C1 segment of cervical spinal cord (tissue), 14 donors: ENCODE measurements at regions not wholly inside any gene's neighbourhood (a gene's known extent, or its start where the extent isn't known, plus 50 kb on each side); places are given as distances from the start of the nearest gene placed in this dataset.

Experiments used
- DNase-seq, 14 donors: peaks; one replicate each; lab custom pipeline; 2025; lab: John Stamatoyannopoulos, UW

- DNase-seq = no peak
Observed at GRCh38 chr11:70843906-70844305, 408.5 kb downstream of the SHANK2 start.

- no peak for DNase-seq
Observed at GRCh38 chr11:70844387-70844786, 408.0 kb downstream of the SHANK2 start.

DNA sequence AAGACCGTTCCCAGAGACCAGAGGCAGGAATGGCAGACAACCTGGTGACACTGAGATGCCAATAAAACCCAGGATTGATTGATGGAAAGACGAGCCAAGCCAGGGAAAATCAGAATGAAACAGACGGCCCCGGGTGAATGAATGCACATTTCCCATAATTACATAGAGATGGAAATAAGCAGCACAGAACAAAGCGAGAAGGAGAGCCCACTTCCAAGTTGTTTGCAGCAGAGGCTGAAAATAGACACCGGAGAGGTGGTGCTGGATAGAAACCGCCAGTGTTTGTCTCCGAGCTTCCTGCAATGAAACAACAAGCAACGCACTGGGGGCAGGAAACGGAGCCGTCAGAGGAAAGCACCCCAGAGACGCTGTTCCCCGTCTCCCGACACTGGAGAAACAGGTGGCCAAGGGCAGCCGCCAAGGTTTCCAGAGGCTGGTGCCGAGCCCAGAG, 406.8 kb downstream of the SHANK2 start:
- no peak for DNase-seq

DNA sequence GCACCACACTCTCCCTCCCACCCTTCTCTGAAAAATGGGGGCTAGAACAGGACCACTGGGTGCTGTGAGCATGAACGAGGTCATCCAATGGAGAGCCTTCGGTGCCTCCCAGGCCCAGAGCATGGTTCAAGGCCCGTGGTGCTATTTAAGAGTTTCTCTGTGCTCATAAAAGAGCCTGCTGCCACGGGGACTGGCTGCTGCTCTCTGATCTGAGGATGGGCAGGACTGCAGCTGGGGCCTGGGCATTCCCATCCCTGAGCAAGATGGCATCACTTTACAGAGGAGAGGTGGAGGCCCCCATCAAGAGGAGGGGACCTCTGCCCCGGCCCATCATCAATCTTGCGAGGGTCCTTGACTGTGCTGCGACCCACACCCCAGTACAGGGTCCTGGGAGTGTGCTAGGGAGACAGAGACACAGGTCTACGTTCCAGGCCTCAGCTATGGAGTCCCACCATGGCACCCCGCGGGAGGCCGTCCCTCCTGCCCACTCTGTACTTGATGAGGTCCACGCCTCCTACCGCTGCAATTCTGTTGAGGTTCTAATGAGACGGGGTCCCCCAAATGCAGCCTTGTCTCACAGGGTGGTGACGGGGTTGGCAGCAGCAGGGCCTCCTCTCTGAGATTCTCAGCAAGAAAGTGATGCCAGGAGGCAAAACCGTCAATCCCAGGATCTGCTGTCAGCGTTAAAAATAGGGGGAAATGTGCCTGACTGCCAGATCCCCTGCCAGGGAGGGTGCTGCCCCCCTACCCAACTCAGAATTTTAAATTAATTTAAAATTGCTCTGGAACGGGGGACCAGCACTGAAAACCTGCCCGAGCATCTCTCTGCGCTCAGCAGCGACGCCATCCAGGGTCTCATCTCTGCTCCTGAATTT, 405.4 kb downstream of the SHANK2 start:
- no peak for DNase-seq

DNA sequence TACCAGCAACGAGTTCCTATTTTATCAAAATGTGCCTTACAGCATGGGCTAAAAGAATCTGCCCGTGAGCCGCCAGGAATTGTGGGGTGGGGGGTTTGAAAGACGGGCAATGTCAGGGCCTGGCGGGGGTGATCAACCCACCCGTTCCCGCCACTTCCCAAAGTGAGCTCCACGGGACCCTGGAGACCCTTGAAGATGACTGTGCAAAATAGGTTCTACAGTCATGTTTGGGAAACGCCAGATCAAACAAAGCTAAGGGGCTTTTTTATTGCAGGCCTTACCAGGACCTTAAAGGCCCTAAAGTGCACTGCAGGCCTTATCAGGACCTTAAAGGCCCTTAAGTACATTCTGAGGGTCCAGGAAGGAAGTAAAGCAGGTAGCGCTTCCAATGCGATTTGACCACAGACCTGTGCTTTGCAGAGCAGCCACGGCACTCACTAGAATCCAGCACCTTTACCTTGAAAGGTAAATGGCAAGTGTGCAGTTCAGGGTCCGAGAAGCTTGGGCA, 404.1 kb downstream of the SHANK2 start:
- DNase-seq = no peak

GRCh38 chr11:70849031-70849430, 403.3 kb downstream of the SHANK2 start:
- DNase-seq = no peak

DNA sequence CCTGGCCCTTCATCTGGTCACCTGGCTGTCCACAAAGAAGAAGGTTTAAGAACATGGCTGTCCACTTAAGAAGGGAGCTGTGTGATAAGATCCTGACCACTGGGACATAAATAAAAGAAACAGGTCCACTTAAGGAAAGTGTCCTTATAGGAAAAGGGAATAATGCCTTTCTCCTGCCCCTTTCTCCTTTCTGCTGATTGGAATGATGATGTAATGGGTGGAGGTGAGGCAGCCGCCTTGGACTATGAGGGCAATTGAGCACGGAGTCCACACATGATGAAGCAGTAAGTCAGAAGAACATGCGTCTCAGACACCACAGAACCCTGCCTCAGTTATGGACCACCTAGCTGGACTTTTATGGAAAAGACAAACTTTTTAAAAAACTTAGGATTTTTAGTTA, 401.1 kb downstream of the SHANK2 start:
- no peak for DNase-seq

GRCh38 chr11:70851907-70852306, 400.5 kb downstream of the SHANK2 start:
- DNase-seq = no peak

DNA sequence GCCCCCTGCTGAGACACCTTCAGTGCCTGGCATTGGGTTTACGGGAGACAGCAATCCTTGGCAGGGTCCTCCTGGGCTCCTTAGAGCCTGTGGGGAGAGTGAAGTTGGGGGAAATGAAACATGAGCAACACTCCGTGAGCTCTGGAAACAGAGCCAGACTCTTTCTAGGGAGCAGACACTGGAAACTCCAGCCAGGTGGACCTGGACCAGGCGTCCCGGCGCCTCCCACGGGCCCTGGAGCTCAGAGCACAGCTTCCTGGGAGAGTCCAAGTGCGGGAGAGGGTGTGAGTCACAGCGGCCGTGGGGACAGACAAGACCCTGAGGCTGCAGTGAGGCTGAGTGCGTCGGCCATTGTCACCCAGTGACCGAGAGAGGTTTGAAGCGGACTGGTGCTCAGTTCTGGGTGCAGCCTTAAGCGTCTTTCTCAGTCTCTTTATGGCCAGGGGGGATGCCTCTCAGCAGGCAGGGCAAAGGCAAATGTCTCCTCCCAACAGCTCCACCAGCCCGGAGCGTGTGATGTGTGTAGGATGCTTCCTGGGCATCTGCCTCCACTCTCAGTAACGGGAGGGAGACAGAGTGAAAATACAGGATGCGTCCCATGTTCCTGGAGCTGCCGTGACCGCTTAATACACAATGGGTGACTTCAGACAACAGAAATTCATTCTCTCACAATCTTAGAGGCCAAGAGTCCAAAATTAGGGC, 399.2 kb downstream of the SHANK2 start:
- DNase-seq = no peak

DNA sequence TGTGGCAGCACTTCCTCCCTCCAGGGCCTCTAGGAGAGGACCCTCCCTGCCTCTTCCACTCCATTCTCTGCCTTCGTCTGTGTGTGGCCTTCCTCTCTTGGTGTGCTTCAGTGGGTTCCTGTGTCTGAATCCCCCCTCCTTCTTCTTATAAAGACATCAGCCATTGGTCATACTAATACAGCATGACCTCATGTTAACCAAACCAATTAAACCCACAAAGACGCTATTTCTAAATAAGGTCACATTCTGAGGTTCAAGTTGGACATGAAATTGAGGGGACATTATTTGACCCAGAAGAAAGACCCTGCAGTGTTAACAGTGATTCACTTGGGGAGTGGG, 398.6 kb downstream of the SHANK2 start:
- DNase-seq = no peak

DNA sequence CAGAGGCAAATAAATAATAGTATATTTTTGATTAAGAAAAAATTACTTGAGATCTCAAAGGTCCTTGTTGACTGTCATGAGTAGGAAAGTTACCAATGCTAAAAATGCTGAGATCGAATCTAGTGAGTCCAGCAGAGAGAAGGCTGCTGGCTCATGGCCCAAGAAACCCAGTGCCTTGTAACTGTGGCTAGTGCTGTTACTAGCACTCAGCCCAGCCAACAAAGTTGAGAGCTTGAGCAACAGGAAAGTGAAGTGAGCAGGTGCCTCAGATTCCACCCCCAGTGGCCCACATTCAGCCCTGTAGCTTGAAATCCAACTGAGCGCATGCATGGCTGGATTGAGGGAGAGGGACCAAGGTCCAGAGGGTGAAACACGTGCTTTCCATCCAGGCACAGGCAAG, 398.2 kb downstream of the SHANK2 start:
- DNase-seq = no peak

- peak in 1 of 14 donors; percentile 5 for DNase-seq
Observed at GRCh38 chr11:70854901-70855556, 397.3 kb downstream of the SHANK2 start.

DNA sequence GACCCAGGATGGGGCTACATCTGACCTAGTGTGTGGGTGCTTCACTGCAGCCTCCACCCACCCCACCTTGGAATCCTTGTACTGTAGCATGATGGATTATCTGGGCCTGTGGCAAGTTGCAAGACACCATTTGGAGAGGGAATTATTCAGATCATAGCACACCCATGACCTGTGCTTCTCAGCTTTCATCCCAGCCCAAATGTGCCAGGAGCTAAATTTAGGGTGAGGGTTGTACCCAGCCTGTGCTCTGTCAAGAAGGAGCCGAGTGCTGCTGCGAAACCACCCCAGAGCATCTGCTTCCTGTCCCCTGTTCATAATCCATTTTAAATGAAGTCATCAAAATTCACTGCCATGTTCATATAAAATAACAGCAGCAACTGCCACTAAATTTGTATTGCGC, 394.5 kb downstream of the SHANK2 start:
- no peak for DNase-seq

GRCh38 chr11:70859180-70859579, 393.2 kb downstream of the SHANK2 start:
- no peak for DNase-seq

DNA sequence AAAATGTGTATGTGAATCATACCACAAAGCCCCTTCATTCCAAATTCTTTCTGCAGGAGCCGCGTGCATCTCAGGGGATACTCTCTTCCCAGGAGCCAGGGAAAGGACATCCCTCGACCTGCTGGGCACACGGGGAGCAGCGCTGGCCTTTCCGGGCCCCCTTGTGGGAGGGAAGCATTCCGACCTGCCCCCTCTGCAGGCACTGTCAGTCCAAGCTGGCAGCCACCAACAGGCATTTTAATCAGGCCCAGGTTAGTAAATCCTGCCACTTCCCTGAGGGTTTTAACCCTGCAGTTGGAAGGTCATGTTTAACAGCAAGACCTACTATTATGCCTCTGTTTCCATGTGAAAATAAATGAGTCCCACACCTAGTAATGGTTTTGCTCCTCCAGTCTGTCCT, 391.5 kb downstream of the SHANK2 start:
- no peak for DNase-seq

DNA sequence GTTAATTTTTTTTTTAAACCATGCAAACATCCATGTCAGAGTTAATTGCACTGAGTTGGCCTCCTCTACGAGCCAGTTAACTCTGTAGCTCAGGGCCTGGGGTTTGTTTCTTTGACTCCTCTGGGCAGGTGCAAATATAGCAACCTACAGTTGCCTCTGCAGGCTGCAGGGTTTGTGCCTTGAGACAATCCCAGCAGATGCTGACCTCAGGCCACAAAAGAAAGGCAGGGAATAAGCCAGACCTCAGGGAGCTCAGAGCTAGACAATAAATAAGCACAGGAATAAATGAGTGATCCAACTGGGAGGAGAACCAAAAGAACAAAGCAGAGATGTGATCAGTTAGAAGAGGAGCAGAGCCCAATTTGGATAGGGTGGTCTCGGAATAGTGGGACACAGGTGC, 390.8 kb downstream of the SHANK2 start:
- no peak for DNase-seq

DNA sequence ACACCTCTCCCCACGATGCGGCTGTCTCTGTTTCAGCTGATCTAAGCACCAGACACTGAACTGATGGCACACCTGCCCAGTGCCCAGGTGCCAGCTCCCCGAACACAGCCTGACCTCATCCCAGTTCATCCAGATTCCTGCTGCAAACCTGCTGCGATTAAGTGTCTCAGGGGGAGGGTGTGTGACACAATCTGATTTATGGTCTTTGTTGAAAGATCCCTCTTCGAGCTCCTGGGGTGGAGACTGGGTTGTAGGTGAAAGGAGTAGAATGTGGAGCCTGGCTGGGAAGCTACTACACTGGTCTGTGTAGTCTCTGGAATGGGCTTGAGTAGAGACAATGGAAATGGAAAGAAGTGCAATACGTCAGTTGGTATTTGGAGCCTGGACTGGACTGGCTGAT, 390.3 kb downstream of the SHANK2 start:
- no peak for DNase-seq

GRCh38 chr11:70863186-70863585, 389.2 kb downstream of the SHANK2 start:
- DNase-seq = no peak

- DNase-seq = no peak
Observed at GRCh38 chr11:70863993-70864392, 388.4 kb downstream of the SHANK2 start.

DNA sequence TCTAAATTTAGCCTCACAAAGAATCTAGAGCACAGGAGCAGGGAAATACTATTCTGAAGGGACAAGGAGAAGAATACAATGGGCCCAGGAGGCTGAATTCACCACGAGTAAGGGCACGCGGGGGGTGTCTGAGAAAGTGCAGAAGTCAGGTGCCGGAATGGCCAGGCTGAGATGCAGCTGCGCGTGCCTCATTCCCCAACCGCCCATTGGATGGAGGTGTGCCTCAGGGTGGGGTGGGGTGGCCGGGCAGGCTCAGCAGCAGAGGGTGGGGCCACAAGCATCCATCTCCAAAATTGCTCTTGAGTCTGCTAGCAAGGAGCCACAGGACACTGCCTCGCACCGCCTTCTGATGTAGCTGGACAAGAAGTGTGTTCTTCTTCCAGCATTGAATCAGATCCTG, 387.0 kb downstream of the SHANK2 start:
- no peak for DNase-seq

- DNase-seq = no peak
Observed at GRCh38 chr11:70866834-70867233, 385.5 kb downstream of the SHANK2 start.

DNA sequence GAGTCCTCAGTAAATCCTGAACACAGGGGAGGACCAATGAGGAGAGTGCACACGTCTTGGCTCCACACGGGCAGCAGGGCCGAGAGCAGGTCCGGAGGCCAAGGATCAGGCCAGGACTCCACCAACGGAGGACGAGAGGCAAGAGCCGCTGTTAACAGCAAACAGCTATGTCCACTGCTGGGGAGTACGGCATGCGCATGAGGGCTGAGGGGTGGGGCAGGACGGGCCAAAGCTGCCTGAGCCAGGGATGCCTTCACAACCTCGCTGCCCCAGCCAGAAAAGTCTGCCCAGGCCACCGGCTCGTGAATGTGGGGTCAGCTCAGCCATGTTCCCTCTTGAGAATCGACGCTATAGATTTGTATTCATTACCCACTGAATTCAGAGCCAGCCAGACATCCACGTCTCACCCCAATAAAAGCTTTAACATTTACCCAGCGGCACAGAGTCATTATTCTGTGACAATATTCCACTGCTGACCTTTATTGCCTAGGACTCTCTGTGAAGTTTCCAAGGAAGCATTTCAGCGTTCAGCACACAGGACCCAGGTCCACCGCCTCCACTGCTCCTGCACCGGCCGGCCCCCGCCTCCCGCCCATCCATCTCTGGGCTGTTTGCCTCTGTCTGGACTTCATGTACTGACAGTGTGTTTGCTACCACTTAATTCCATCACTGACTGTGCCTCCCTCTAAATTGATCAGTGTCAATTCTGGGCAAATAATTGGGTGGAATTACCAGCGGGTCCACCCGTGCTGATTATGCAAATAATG, 384.9 kb downstream of the SHANK2 start:
- no peak for DNase-seq
